ENCODE measurements at regions not wholly inside any gene's neighbourhood (a gene's known extent, or its start where the extent isn't known, plus 50 kb on each side); places are given as distances from the start of the nearest gene placed in this dataset.
A peak's percentile ranks its signal among the peaks of the same experiment; 100 is the strongest.
"Not testable (repeated sequence)": the region's sequence is repeated elsewhere in the genome, so short reads cannot be mapped to it uniquely, and the experiment has no call there.

GRCh38 chrX:121307449-121307848 lies 260.0 kb downstream of the GLUD2 start:
- DNase-seq: no peak

GRCh38 chrX:121308276-121308805 lies 260.9 kb downstream of the GLUD2 start:
- peak; percentile 65 for DNase-seq

- DNase-seq: no peak
Measured at GRCh38 chrX:121310820-121311219, 263.4 kb downstream of the GLUD2 start.

- no peak for DNase-seq
Measured at GRCh38 chrX:121320441-121320840, 273.0 kb downstream of the GLUD2 start.

- DNase-seq: peak; percentile 49
Measured at GRCh38 chrX:121322159-121322558, 274.7 kb downstream of the GLUD2 start.

GRCh38 chrX:121323337-121323736 lies 275.9 kb downstream of the GLUD2 start:
- DNase-seq: no peak

- DNase-seq: peak; percentile 60
Measured at GRCh38 chrX:121333942-121334341, 286.5 kb downstream of the GLUD2 start.

GRCh38 chrX:121336831-121337421 lies 289.5 kb downstream of the GLUD2 start:
- DNase-seq: peak; percentile 80

- DNase-seq: no peak
Measured at GRCh38 chrX:121337816-121338215, 290.4 kb downstream of the GLUD2 start.

GRCh38 chrX:121349263-121349662 lies 301.9 kb downstream of the GLUD2 start:
- DNase-seq: no peak

- DNase-seq: no peak
Measured at GRCh38 chrX:121356139-121356849, 308.9 kb downstream of the GLUD2 start.

GRCh38 chrX:121356850-121357171 lies 309.4 kb downstream of the GLUD2 start:
- no peak for DNase-seq

GRCh38 chrX:121360280-121360679 lies 312.9 kb downstream of the GLUD2 start:
- no peak for DNase-seq

- DNase-seq: peak; percentile 78
Measured at GRCh38 chrX:121365572-121366161, 318.3 kb downstream of the GLUD2 start.

GRCh38 chrX:121374471-121374870 lies 327.1 kb downstream of the GLUD2 start:
- no peak for DNase-seq

- DNase-seq: not testable (repeated sequence)
Measured at GRCh38 chrX:121381915-121382314, 334.5 kb downstream of the GLUD2 start.

GRCh38 chrX:121389976-121390714 lies 342.7 kb downstream of the GLUD2 start:
- DNase-seq: peak; percentile 34

- DNase-seq: no peak
Measured at GRCh38 chrX:121405826-121406225, 358.4 kb downstream of the GLUD2 start.

GRCh38 chrX:121407627-121408026 lies 360.2 kb downstream of the GLUD2 start:
- peak; percentile 38 for DNase-seq

GRCh38 chrX:121431514-121431913 lies 384.1 kb downstream of the GLUD2 start:
- DNase-seq: not testable (repeated sequence)

- DNase-seq: no peak
Measured at GRCh38 chrX:121433289-121433688, 385.9 kb downstream of the GLUD2 start.

- not testable (repeated sequence) for DNase-seq
Measured at GRCh38 chrX:121437666-121438065, 390.3 kb downstream of the GLUD2 start.

- no peak for DNase-seq
Measured at GRCh38 chrX:121455890-121456289, 408.5 kb downstream of the GLUD2 start.
